HG03135 (cell line): ENCODE measurements at regions not wholly inside any gene's neighbourhood (a gene's known extent, or its start where the extent isn't known, plus 50 kb on each side); places are given as distances from the start of the nearest gene placed in this dataset.

Source experiments
- ATAC-seq: cut with Tn5 transposase; IDR thresholded peaks from one replicate; pipeline ENCODE4 v1.9.1; 2021; ENCODE audit warnings: mild to moderate bottlenecking, moderate library complexity; ENCODE audit not compliant: unreplicated experiment

DNA sequence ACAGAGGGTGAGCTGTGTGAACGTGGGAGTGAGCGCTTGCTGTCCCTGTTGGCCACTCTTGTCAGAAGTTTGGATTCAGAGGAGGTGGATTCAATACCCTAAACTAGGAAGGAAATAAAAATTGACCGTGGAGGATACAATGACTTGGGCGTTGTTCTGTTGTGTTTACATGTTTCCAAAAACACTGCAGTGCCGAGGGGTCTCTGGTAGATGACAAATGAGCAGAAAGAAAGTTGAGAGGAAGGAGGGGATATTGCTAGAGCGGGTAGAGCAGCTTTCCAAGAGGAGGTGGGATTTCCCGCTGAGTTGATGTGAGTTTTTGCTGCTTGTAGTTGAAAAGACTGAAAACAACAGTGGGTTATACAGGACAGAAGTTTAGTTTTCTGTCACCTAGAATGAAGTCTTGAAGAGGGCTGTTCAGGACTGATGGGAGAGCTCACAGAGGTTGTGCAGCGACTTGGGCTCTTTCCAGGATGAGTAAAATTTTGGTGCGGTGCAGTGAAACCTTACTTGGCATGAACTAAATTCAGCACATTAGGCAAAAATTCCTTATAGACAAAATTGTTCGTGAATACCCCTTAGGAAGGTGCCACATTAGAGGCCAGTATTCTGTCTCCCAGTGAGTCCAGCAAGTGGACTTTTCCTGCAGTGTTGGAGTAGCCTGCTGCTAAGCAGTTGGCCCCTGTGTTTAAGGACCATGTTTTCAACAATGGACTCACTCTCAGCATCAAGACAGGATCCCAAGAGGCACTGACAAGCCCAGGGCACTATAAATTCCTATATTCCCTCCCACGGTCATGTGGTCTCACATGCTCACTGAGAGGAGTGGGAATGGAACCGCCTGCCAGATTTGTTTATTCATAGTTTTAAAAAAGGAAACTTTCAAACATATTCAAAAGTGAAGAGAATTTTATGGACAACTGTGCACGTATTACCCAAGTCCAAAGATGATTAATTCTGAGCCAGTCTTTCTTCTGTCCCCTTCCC, 435.0 kb upstream of the C2CD4B start:
- no peak for ATAC-seq

GRCh38 chr15:62601777-62602545, 436.9 kb upstream of the C2CD4B start:
- no peak for ATAC-seq

- no peak for ATAC-seq
Observed at GRCh38 chr15:62603742-62604141, 438.7 kb upstream of the C2CD4B start.

- ATAC-seq: no peak
Observed at GRCh38 chr15:62605282-62605681, 437.3 kb upstream of the TPM1 start.

DNA sequence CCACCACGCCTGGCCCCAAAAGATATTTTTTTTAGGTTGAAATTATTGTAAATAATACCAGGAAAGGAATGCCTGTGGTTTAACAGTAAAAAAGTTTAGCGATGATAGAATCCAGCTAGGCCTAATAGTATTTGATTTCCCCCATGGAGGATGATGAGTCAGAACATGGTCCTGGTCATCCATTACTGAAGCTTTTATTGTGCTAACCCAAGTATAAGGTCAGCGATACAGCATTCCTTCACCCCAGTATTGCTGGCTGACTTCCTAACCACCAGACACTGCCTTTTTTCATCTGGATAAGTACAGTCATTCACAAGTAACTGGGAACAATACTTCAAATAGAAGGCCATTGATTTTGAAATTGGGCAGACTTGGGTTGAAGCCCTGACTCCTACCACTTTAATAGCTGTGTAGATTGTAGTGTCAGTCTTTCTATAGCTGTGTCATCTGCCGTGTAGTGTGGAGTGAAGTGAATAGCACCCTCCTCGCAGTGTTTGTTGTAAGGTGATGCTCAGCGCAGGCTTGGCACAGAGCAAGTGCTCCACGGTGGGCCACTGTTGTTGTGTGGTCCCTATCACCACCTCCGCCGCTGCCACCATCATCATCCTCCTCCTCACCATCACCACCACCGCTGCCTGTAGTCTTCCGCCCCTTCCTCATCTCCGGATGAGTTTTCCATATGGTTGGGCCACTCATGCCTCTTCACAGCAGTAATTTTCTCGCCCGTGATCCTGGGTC, 436.0 kb upstream of the TPM1 start:
- ATAC-seq: no peak

- no peak for ATAC-seq
Observed at GRCh38 chr15:62607114-62607462, 435.5 kb upstream of the TPM1 start.

DNA sequence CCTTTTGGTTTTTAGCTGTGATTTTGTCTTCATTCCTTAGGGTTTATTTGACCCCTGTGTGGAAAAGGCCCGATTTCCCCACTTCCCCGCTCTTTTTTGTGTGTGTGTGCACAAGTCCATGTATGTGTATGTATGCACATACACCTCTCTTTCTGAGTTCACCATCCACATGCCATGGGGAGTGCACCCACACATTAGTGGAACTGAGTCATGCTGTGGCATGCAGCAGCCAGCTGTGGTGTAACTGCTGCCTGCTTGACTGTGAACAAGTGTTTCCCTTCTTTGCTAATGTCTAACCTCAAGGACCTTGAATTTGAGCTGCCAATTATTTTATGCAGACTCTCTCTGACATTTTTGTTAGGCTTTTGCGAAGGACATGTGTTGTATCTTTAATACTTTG, 434.9 kb upstream of the TPM1 start:
- ATAC-seq: no peak

DNA sequence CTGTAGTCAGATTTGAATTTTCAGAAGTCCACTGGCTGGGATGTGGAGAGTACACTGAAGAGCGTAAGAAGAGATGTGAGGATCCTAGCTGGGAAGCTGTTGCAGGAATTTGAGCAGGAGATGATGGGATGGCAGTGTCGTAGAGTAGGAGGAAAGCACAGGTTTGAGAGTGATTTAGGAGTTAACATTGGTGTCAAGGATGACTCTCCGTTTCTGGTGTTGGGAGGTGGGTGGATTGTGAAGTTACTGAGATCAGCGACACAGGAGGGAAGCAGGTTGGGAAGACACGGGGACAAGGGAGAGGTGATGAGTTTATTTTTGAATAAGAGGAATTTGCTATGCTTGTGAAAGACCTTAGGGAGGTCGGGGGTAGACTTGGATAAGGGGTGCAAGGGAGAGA, 434.2 kb upstream of the TPM1 start:
- ATAC-seq: no peak

GRCh38 chr15:62610265-62610869, 432.2 kb upstream of the TPM1 start:
- no peak for ATAC-seq

GRCh38 chr15:62611002-62611401, 431.5 kb upstream of the TPM1 start:
- no peak for ATAC-seq

DNA sequence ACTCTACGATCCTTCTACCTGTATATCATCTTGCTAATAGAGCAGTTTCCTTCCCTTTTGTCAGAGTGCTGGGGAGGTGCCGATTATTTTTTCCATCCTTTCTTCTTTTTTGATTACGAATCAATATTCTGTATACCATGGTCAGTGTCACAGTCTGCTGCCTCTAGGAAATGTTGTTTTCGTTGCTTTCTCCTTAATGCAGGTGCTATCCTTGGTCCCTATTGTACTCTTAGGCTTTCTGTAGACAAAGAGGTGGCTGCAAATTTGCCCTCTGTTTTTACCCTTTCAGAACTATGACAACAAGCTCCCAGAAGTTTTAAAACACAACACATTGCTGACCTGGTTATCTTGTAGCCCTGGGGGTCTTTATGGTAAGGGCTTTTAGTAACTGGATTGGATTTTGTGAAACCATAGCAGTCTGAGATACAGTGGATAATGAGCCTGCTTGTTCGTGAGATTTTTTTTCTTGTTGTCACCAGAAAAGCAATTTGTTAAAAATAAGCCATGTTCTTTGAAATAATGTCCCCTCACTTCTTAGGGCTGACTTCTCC, 430.3 kb upstream of the TPM1 start:
- no peak for ATAC-seq

GRCh38 chr15:62612771-62613170, 429.8 kb upstream of the TPM1 start:
- no peak for ATAC-seq

DNA sequence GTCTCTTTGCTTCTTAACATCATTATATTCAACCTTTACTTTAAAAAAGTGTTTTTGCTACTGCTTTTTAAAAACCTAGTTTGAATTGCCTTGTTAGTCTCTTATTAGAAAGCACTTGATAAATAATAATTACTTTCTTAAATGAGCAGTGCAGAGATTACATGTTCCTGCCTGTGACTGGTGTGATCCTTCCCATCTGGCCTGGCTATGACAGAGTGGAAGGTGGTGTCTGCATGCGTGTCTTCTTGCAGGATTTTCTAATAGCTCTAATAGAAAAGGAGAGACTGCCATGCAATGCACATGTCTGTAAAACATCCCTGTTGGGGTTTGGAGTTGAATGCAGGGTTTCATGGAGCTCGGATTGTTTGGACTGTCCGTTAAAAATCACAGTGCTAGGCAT, 425.8 kb upstream of the TPM1 start:
- ATAC-seq: no peak

DNA sequence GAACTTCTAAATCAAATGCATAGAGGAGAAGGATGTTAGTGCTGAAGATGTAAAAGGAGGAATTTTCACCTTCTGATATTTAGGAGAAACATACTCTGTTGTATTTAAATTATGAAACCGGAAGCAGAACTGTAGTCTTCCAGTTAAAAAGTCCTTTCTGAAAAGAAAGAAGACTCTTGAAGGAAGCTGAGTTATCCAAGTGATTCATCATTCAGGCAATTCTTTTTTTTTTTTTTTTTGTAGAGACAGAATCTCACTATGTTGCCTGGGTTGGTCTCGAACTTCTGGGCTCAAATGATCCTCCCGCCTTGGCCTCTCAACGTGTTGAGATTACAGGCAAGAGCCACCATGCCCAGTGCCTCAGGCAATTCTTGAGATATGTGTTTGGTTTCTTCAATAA, 424.8 kb upstream of the TPM1 start:
- no peak for ATAC-seq

DNA sequence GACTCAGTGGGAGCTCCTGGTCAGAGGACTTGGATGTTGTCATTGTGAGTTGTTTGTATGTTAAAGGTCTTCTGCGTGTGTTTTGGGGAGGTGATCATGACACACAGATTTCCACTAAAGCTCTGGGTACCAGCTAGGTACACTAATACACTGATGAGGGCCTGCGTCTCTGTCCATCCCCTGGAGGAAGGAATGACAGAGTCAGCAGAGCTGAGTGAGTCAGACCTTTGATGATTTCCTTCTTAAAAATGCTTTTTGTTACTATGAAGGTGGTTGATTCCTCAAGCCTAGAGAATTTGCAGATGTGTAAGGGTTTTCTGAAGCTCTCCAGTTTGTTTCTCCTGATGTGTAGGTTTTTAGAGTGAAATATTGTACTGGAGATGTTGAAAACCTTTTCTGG, 424.1 kb upstream of the TPM1 start:
- no peak for ATAC-seq

GRCh38 chr15:62618846-62619504, 423.6 kb upstream of the TPM1 start:
- ATAC-seq: no peak

DNA sequence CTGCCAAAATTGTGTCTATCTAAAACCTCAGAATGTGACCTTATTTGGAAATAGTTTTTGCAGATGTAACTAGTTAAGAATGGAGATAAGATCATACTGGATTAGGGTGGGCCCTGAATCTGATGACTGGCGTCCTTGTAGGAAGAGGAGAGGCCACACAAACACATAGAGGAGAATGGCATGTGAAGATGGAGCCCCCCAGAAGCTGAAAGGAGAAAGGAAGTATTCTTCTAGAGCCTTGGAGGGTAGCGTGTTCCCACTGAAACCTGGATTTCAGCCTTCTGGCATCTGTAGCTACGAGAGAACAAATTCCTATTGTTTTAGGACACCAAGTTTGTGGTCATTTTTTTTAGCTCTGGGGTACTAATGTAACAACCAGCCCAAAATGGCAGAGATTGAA, 423.0 kb upstream of the TPM1 start:
- no peak for ATAC-seq

- no peak for ATAC-seq
Observed at GRCh38 chr15:62622775-62623174, 419.8 kb upstream of the TPM1 start.

GRCh38 chr15:62624547-62625378, 417.8 kb upstream of the TPM1 start:
- no peak for ATAC-seq
